Activated CD4-positive, alpha-beta T cell treated with anti-CD3 and anti-CD28 coated beads, Interleukin-2, amount 50 U/mL, for 16 hours (primary cell): ENCODE measurements at regions not wholly inside any gene's neighbourhood (a gene's known extent, or its start where the extent isn't known, plus 50 kb on each side); places are given as distances from the start of the nearest gene placed in this dataset.
A peak's percentile ranks its signal among the peaks of the same experiment; 100 is the strongest.
"Not testable (repeated sequence)": the region's sequence is repeated elsewhere in the genome, so short reads cannot be mapped to it uniquely, and the experiment has no call there.

Source experiments
- DNase-seq: peaks from one replicate; pipeline ENCODE4 v3.0.0-alpha.2; 2020

- DNase-seq, result no peak
Measured at GRCh38 chr4:4663028-4663427, 121.2 kb upstream of the STX18 start.

DNA sequence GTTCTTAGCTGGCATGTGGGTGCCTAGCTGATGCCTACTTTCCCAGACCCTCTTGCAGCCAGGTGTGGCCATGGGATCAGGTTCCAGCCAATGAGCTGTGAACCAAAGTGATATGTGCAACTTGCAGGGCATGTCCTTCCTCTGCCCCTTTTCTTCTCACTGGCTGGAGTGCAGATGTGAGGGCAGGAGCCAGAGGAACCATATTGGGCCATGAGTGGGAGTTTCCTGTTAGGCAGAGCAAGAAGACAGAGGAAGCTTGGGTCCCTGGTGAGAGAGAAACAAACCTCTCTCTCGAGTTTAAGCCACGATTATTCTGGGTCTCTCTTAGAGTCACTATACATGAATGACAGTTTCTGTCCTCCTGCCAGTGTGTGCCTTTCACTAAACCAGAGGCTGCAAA lies 120.4 kb upstream of the STX18 start:
- no peak for DNase-seq

DNA sequence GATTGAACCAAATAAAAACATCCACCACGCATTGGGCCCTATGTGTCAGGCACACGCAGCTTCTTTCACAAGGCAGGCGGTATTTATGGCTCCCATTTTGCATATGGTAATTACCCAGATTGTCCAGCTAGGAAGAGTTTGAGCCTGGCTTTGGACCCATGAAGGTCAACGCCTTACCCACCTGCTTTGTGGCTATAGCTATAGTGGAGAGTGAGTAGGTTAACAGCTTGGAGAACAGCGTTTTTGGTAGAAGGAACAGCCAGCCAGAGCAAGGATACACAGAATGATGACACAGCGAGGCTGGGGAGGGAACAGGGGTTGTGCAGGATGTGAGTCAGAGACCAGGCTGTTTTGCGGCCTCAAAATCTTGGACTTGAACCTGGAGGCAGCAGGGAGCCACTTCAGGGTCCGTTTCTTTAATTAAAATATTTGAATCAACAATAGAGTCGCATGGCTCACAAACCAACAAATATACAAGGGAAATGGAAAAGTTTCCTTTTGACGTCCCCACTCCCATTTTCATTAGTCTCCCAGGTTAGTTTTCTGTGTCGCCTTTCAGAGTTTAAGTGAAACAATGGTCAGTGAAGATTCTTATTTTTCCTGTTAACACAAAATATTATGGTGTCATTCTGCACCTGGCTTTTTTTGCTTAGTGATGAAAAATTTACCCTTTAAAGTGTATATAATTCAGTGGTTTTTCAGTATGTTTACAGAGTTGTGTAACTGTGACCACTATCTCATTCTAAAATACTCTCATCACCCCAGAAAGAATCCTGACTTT lies 118.2 kb upstream of the STX18 start:
- no peak for DNase-seq

DNA sequence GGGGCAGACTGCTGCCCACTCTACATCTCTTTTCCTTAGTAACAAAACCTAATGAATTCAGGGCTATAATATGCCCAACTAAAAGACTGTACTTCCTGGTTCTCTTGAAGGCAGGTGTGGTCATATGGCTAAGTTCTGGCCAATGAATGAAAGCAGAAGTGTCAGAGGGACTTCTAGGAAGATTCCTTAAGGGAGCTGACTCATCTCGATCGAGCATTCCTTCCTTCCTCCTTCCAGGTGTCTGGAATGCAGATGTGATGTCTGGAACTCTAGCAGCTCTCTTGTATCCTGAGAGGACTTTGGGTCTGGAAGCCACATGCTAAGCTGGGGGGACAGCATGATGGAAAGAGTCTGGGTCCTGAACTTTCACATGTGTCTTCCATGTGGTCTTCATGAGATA lies 116.2 kb upstream of the STX18 start:
- no peak for DNase-seq

GRCh38 chr4:4656977-4657376 lies 115.1 kb upstream of the STX18 start:
- no peak for DNase-seq

DNA sequence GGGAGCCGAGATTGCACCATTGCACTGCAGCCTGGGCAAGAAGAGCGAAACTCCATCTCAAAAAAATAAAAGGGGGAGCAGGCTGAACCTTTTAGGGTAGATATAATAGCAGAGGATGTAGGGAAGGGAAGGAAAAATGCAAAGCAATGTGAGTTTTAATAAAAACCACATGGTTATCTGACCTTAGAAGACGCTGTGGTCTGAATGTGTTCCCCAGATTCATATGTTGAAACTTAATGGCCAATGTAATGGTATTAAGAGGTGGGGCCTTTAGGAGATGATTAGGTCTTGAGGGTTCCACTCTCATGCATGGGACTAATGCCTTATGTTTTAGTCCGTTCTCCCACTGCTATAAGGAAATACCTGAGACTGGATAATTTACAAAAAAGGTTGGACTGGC lies 114.1 kb upstream of the STX18 start:
- no peak for DNase-seq

- DNase-seq, result no peak
Measured at GRCh38 chr4:4655011-4655410, 113.2 kb upstream of the STX18 start.

- DNase-seq, result no peak
Measured at GRCh38 chr4:4651811-4652755, 110.2 kb upstream of the STX18 start.

- no peak for DNase-seq
Measured at GRCh38 chr4:4647041-4647440, 105.2 kb upstream of the STX18 start.

DNA sequence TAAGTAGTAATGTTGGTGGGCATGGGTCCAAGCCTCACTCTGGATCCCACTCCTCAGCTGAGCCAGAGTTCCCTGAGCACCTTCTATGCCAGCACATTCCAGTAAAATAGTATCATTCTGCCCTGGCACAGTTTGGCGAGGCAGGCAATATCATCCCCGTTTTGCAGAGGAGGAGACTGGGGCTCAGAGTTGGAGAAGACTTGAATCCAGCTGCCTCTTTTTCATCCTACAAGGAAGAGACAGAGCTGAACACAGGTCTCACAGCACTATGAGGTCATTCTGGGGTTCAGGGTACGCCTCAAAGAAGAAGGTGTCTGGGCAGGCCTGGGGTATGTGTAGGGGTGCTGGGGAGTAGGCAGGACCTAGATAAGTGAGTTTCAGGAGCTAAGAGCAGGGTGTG lies 103.9 kb upstream of the STX18 start:
- DNase-seq, result no peak

- DNase-seq, result not testable (repeated sequence)
Measured at GRCh38 chr4:4644277-4644676, 102.4 kb upstream of the STX18 start.

DNA sequence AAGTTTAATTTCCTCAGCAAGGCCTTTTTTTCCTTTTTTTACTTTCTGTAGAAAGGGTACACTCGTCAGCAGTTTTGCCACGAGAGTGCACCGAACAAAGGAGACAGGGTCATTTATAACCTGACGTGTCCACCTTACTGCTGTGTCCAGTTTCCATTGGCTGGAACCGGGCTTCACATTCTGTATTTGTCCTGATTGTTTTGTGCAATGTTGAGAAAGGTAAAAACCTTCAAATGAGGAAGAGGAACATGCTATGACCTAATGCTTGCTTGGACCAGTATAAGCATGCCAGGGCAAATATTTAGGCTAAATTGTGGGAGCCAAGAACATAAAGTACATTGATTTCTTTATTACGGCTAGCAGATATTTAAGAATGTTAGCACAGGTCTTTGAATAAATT lies 101.9 kb upstream of the STX18 start:
- DNase-seq, result not testable (repeated sequence)

DNA sequence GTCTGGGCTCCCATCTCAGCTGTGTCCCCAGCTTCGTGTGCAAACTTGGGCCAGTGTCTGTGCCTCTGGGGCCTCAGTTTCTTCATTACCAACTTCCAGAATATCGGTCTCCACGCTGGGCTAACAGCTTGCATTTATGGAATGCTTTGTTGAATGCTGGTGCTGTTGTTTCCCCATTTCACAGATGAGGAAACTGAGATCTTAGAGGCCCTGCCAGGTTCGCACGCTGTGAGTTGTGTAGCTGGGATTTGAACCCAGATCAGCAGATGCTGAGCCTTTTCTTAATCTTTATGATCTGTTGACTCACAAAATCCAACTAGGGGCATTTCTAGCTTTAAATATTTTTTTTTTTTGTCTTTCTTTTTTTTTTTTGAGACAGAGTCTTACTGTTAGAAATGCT lies 101.5 kb upstream of the STX18 start:
- DNase-seq, result no peak

DNA sequence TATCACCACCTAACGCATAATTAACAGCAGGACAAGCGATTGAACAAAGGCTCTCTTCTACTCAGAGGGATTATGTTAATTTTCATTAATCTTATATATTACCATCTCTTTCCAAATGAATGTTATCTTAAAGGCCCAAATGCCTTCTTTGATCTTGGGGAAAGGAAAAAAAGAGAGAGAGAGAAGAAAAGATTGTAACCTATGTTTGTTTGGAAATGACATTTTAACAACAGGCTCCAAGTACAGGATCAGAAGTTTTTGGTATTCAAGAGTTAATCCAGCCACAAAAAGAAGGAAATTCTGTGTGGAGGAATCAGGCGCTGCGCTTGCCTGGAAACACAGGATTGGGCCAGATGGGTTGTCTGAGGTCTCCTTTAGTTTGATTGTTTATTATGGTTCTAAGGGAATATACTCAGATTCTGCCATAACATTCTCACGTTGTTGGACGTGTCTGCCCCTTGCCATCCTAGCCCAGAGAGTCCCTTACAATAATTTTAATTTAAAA lies 100.7 kb upstream of the STX18 start:
- no peak for DNase-seq

DNA sequence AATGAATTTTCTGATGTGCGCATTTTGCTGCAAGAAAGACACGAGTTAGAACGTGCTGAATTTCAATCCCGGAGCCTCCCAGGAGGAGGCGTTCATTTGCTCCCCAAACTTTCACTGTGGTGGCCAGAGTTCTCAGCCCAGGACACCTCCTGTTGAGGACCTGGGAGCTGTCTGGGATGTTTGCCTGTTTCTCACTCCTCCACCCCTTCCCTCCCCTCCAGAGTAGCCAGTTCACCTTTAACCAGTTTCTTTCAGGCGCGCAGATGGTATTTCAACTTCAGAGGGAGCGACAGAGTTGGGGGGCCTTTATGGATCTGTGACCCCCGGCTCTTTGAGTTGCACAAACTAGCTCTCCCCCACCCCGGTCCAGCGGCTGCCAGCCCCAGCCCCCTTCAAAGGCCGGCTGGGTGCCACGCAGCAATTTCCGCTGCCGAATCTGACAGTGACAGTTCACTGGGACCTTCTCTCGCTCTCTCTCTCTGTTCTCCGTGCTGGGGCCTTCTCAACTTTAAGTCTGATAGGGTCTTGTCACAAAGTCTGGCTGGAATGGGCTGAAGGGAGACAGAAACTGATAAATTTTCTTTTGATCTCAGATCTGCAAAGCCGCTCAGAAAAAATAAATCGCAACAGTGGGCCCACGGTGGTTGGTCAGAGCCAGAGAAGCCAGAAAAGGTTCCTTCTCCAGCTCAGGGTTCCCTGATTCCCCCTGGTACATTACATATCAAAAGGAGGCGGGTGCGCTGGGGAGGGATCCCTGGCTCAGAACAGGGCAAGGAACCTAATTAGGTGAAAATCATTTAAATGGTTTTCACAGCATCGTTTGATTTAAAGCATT lies 100.0 kb upstream of the STX18 start:
- no peak for DNase-seq

GRCh38 chr4:4641254-4641653 lies 99.4 kb upstream of the STX18 start:
- DNase-seq, result no peak

DNA sequence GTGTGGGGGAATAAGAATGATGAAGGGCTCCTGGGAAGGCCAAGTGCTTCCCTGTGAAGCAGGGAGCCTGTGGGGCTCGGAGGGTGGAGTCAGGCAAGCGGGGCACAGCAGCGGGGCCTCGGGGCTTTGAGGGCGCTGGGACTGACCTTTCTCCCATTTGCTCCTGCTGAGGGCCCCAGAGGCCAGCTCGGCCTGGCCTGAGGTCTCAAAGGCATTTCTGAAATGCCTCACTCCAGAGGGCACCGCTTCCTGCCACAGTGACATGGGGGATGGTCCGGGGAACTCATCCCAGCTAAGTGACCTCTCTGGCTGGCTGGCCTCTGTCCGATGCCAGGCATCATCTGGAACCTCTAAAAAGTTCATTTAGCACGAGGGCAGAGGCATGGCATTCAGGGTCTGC lies 98.8 kb upstream of the STX18 start:
- no peak for DNase-seq

GRCh38 chr4:4639370-4639769 lies 97.5 kb upstream of the STX18 start:
- DNase-seq, result no peak

- peak; percentile 79 for DNase-seq
Measured at GRCh38 chr4:4637710-4638109, 95.9 kb upstream of the STX18 start.

DNA sequence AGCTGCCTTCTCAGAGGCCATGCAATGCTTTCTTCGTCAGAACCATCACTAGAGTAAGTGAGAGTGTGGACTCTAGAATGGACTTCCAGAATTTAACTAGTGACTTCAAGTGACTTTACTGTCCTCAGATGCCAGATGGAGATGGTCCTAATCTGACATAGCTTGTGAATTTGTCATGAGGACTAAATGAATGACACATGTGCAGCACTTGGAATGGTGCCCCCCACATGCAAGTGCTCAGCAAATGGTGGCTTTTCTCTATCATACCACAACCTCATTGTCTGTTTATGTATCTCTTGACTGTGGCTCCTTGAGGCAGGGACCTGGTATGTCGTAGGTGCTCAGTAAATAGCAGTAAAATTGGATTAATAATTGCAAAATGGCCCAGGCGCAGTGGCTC lies 91.6 kb upstream of the STX18 start:
- no peak for DNase-seq

DNA sequence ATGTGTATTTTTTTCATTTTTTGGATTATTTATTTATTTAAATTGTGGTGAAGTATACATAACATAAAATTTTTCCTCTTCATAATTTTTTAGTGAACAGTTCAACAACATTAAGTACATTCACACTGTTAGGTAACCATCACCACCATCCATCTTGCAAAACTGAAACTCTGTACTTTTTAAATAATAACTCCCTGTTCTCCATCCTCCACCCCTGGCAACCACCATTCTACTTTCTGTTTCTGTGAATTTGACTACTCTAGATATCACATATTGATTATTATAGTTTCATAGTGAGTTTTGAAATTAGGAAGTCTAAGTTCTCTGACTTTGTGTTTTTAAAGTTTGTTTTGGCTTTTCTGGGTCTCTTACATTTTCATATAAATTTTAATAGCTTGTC lies 89.3 kb upstream of the STX18 start:
- peak; percentile 43 for DNase-seq

- no peak for DNase-seq
Measured at GRCh38 chr4:4627906-4628305, 86.1 kb upstream of the STX18 start.

DNA sequence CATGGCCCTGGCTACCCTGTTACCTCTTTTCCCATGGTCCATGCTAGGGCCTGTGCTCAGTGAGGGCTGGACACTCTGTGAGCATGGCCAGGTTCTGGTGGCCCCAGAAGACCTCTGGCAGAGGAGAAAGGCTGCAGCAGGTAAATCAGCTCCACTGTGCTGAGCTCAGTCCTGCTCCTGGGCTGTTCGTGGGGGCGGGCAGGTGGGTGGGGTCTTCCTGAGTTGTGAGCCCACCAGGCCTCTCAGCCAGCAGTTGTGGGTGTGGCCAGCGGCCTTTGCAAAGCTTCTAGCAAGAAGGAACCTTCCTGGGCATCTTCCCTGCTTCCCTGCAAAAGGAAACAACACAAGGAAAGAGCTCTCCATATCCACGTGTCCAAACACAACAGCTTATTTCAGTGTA lies 85.3 kb upstream of the STX18 start:
- DNase-seq, result no peak
